ENCODE measurements at regions not wholly inside any gene's neighbourhood (a gene's known extent, or its start where the extent isn't known, plus 50 kb on each side); places are given as distances from the start of the nearest gene placed in this dataset.
"Not testable (repeated sequence)": the region's sequence is repeated elsewhere in the genome, so short reads cannot be mapped to it uniquely, and the experiment has no call there.

DNA sequence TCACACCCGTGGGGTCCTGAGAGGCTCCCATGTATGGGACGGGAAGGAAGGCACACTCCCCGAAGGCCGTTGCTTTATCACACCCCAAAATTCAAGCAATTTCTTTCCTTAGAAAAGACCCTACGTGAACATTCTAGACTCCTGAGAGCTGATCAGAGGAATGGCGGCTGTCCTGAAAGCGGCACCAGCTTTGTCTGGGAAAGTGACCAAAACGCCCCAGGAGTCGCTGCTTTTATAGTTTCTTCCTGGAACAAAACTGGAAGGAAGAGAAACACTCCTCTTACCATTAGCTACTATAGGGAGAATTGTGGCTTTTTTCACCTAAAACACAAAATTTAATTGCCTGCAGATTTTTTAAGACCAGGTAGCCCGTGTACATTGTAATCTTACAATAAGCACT is 261.8 kb upstream of the RNF32 start:
- DNase-seq: no peak

DNA sequence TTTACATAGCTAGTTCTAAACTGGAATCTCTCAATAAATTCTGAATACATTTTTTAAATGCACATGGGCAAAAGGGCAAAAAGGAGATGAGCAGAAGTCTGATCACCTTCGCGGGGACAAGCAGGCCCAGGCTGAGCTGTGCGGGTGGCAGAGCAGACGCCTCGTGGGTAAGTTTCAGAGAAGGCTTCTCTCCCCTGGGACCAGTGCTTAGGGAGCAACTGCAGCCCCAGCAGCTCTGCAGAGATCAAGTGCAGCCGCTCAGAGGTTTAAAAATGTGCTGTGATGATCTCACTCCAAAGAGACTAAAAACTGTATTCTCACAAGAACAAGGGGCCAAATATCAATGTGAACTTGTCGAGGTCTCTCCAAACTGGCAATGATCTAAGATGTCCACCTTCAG is 264.3 kb upstream of the RNF32 start:
- DNase-seq: no peak

GRCh38 chr7:156374335-156374734 is 266.2 kb upstream of the RNF32 start:
- DNase-seq: no peak

- DNase-seq: not testable (repeated sequence)
Measured at GRCh38 chr7:156369929-156370328, 270.6 kb upstream of the RNF32 start.

DNA sequence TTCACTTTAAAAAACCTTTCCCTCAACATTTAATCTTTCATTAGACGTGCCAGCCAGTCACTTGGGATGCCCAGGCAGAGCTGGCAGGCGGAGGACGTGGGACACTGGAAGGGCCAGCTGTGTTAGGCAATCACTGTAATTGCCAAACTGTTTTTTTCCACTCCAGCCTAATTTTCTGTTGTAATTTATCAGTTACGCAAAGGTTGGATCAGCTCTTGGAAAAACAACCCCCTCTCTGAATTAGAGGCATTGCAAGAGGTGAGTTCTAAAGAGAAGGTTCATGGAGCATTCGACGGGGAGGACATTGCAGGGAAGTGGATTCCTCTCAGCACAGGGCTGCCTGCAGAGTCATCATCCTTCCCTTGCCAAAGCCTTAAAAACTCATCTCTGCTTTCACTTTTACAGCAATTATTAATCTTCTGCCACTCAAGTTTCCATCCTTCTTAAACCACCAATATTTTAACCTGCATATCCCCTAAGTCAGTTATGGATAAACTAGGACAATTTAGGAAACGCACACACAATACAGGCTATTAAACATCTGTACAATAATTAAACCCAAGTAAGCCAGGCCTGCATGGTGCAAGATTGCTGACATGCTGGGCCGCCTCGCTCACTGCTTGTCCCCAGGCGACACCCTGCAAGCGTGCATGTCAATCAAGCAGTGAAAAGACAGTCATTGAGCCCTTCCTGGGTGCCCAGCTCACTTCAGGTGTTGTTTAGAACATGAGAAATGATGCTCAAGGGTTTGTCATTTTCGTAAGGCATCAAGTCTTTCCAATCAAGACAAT is 272.3 kb upstream of the RNF32 start:
- DNase-seq: no peak

DNA sequence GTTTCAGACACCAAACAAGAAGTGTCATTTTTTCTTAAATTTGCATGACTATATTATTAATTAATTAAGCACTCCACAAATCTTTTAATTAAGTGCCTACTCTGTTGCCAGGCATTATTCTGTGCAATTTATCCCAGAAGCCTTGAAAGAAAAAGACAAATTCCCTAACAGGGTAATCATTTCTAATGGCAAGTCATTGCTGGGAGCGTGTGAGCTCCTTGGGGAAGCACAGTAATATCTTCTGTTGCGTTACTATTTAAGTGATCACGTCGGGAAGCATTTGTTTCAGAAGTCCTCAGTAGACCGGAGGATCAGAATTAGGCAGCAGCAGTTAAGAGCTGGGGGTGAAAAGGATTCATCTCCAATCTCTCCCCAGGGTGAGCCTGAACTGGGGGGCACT is 276.8 kb upstream of the RNF32 start:
- DNase-seq: no peak

- DNase-seq: no peak
Measured at GRCh38 chr7:156360835-156361234, 279.7 kb upstream of the RNF32 start.

DNA sequence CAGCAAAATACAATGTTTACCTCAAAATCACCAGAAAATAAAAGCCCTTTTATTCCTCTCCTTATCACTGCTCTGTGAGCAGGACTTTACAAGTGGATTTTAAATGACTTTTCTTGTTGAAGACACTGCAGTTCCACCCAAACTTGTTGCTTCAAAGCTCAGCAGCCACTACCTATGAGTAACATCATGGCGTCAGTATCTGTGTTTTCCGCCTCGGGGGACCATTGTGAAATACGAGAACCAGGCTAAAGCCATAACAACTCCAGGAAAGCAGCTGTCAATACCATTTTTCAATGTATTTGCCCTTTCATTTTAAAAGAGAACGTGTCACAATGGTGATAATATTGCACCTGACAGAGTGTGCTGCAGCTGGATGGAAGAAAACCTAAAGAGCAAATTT is 284.0 kb upstream of the RNF32 start:
- DNase-seq: no peak

- no peak for DNase-seq
Measured at GRCh38 chr7:156353352-156353751, 287.2 kb upstream of the RNF32 start.

DNA sequence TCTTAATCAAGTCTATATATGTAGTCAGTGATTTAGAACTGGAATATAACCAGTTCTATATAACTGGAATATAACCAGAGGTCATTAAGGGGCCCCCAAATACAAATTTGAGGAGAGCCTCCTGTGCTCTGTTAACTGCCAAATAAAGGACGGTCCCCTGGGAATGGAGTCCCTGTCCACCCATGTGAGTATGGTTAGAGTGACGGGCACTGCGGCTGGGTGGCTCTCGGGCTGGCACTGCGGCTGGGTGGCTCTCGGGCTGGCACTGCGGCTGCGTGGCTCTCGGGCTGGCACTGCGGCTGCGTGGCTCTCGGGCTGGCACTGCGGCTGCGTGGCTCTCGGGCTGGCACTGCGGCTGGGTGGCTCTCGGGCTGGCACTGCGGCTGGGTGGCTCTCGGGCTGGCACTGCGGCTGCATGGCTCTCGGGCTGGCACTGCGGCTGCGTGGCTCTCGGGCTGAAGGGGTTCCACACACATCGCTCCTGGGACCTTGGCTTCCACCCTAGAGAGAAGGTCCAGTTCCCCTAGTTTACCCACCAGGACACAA is 292.8 kb upstream of the RNF32 start:
- DNase-seq: not testable (repeated sequence)

DNA sequence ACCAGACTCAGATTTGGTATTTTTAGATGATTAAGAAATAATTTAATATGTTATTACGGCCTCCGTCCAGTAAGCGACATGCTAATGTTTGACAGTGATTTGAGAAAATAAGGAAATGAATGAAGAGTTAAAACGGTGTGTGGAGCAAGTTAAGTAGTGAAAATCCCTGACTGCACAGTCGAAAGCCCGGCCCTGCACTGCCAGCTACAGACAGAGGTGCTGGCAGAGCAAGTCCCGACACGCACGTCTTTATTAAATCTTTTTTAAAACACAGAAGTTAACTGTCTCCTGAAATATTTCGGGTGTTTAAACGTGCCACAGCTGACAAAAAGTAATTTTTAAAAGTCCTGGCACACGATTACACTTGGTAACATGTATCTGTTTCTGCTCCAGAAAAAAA is 293.4 kb upstream of the RNF32 start:
- DNase-seq: no peak

GRCh38 chr7:156344595-156344994 is 296.0 kb upstream of the RNF32 start:
- no peak for DNase-seq

DNA sequence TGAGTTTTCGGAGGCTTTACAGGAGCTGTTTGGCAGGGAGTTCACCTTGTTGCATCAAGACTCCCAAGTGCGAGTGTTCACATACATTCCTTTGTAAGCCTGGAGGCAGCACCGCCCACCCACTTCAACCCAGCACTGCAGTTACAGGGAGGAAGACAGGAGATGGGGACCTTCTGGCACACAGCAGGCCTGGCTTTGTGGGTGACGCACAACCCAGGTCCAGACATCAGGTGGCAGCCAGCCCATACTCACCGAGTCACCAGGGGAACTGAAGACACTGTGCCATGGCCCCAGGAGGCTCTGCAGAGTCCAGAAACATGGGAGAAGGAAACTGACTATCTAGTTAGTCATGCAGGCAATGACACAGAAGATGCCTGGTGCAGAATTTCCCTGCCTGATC is 305.9 kb upstream of the RNF32 start:
- DNase-seq: no peak

- DNase-seq: no peak
Measured at GRCh38 chr7:156327916-156328315, 312.7 kb upstream of the RNF32 start.

GRCh38 chr7:156327474-156327873 is 313.1 kb upstream of the RNF32 start:
- DNase-seq: no peak

- no peak for DNase-seq
Measured at GRCh38 chr7:156324201-156324600, 316.4 kb upstream of the RNF32 start.

DNA sequence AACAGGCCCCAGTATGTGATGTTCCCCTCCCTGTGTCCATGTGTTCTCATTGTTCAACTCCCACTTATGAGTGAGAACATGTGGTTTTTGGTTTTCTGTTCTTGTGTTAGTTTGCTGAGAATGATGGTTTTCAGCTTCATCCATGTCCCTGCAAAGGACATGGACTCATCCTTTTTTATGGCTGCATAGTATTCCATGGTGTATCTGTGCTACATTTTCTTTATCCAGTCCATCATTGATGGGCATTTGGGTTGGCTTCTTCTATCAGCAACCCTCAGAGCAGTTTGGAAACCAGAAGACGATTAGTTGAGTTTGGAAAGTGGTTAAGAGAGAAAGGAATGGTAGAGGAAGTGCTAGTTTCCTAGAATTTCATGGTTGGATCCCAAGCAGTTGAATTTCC is 319.1 kb upstream of the RNF32 start:
- not testable (repeated sequence) for DNase-seq

GRCh38 chr7:156318926-156319325 is 321.6 kb upstream of the RNF32 start:
- no peak for DNase-seq

- no peak for DNase-seq
Measured at GRCh38 chr7:156318426-156318825, 322.1 kb upstream of the RNF32 start.

- no peak for DNase-seq
Measured at GRCh38 chr7:156309016-156309620, 331.5 kb upstream of the RNF32 start.

GRCh38 chr7:156307193-156307592 is 333.4 kb upstream of the RNF32 start:
- no peak for DNase-seq

GRCh38 chr7:156305351-156305750 is 335.2 kb upstream of the RNF32 start:
- no peak for DNase-seq

DNA sequence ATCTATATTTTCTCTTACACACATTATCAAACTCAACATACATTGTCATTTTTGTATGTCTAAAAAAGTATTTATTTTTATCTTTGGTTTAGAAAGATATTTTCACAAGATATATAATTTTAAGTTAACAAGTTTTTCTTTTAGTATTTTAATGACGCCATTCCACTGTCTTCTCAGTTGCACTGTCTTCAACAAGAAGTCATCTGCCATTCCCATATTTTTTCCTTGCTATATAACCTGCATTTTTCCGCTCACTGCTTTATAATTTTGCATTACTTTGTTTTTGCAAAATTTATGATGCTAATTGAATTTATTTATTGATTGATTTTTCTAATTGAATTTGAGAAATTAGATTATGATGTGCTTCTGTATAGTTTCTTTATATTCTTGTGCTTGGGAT is 357.8 kb upstream of the RNF32 start:
- no peak for DNase-seq

DNA sequence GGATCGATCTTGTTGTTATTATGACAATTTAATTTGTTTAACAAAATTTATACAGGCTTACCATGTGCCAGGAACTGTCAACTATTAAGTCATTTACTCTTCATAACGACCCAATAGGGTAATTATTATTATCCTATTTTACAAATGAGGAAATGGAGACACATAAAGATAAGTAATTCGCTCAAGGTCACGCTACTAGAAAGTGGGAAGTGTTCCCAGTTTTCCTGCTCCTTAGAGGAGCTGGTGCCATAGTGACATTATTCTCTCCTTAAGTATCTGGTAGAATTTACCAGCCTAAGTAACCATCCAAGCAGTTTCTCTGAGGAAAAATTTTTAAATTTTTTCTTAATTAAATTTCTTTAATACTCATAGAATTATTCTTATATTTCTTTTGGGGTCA is 360.9 kb upstream of the RNF32 start:
- no peak for DNase-seq

DNA sequence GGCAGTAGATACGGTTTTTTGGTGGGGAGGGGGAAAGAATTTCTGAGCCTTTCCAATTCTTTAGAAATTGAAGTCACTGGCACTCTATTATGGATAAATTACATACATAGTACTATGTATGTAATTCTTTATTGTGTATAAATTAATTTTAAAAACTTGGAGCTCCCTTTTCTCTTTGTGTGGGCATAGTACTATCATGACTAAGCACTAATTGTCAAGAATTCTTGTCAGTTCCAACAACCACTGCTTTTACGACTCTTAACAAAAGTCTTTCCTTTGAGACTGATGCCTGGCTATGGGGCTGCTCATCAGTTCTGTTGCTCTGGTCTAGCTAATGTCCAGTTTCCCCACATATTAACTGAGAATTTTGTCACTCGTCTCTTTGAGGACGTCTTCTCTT is 365.3 kb upstream of the RNF32 start:
- no peak for DNase-seq
